ENCODE measurements at regions not wholly inside any gene's neighbourhood (a gene's known extent, or its start where the extent isn't known, plus 50 kb on each side); places are given as distances from the start of the nearest gene placed in this dataset.

GRCh38 chr5:118520771-118521415, 467.5 kb downstream of the DTWD2 start:
- TF ChIP-seq CTCF (optimal IDR thresholded peaks at IDR 0.05 in 1 of 3, IDR thresholded peaks at IDR 0.05 in 1 of 3, conservative IDR thresholded peaks at IDR 0.05 in 1 of 3; ENCODE audit: extremely low read depth in 1 of 3, insufficient read depth in 2 of 3, low read length in 3 of 3) (no peak), EZH2 (IDR thresholded peaks at IDR 0.05; ENCODE audit: low read length) (no peak)
- Histone ChIP-seq H3K27me3 (ENCODE audit: control insufficient read depth, extremely low read depth, insufficient read depth, low read length) (no peaks in the 10 kb centered on the region), H4K20me1 (ENCODE audit: control insufficient read depth, extremely low read depth, insufficient read depth, low read length) (no peaks in the 10 kb centered on the region), H3K9ac (ENCODE audit: control insufficient read depth, extremely low read depth, insufficient read depth, low read length) (no peak overlapping the region), H3K9me3 (ENCODE audit: control insufficient read depth, low read depth, low read length) (no peaks in the 10 kb centered on the region), H3K9me1 (ENCODE audit: control insufficient read depth, extremely low read depth, insufficient read depth, low read length) (no peaks in the 10 kb centered on the region), H3K27ac (ENCODE audit: control insufficient read depth, insufficient read depth, low read length) (no peak overlapping the region), H2AFZ (ENCODE audit: control insufficient read depth, low read length) (no peak overlapping the region), H3K4me3 (ENCODE audit: control insufficient read depth in 2 of 3, extremely low read depth in 1 of 3, insufficient read depth in 2 of 3, low read depth in 1 of 3, low read length in 3 of 3) (no peak overlapping the region), H3K36me3 (ENCODE audit: control insufficient read depth in 2 of 2, extremely low read depth in 1 of 2, insufficient read depth in 2 of 2, low read length in 2 of 2) (no peaks in the 10 kb centered on the region), H3K4me2 (ENCODE audit: control insufficient read depth, extremely low read depth, insufficient read depth, low read depth, low read length) (no peak overlapping the region), H3K79me2 (ENCODE audit: control insufficient read depth, insufficient read depth, low read length) (no peaks in the 10 kb centered on the region), H3K4me1 (ENCODE audit: control insufficient read depth, extremely low read depth, insufficient read depth, low read length) (no peaks in the 10 kb centered on the region)
- DNase-seq (ENCODE audit: low read depth, low spot score) (no peak), FAIRE-seq (no peak)
- dilution Hi-C loops (cut with MboI; ENCODE audit: extremely low pct_ligation_motif_present, low sequenced_read_pairs) = no loop called here

DNA sequence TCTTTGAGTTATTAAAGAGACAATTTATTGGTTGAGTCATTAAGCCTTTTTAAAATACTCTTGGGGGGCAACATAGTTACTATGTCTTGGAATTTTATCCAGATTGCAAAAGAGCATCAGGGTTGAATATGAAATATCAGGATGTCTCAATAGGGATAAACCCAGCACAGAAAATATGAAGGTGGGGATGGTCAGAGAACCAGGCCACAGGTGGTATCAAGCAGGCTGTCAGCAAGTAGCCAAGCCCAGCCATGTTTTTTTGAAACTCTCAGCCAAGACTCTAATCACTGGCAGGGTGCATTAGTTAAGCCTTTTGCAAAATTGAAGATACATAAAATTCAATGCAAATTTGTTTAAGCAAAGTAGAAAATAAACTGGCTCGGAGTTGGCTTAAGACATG, 468.9 kb downstream of the DTWD2 start:
- FAIRE-seq (no peak), DNase-seq (ENCODE audit: low read depth, low spot score) (no peak)
- Histone ChIP-seq H3K4me3 (ENCODE audit: control insufficient read depth in 2 of 3, extremely low read depth in 1 of 3, insufficient read depth in 2 of 3, low read depth in 1 of 3, low read length in 3 of 3) (no peak overlapping the region), H3K36me3 (ENCODE audit: control insufficient read depth in 2 of 2, extremely low read depth in 1 of 2, insufficient read depth in 2 of 2, low read length in 2 of 2) (no peaks in the 10 kb centered on the region), H3K4me1 (ENCODE audit: control insufficient read depth, extremely low read depth, insufficient read depth, low read length) (no peaks in the 10 kb centered on the region), H2AFZ (ENCODE audit: control insufficient read depth, low read length) (no peak overlapping the region), H4K20me1 (ENCODE audit: control insufficient read depth, extremely low read depth, insufficient read depth, low read length) (no peaks in the 10 kb centered on the region), H3K9me1 (ENCODE audit: control insufficient read depth, extremely low read depth, insufficient read depth, low read length) (no peaks in the 10 kb centered on the region), H3K79me2 (ENCODE audit: control insufficient read depth, insufficient read depth, low read length) (no peaks in the 10 kb centered on the region), H3K27ac (ENCODE audit: control insufficient read depth, insufficient read depth, low read length) (no peak overlapping the region), H3K9me3 (ENCODE audit: control insufficient read depth, low read depth, low read length) (no peaks in the 10 kb centered on the region), H3K4me2 (ENCODE audit: control insufficient read depth, extremely low read depth, insufficient read depth, low read depth, low read length) (no peak overlapping the region), H3K9ac (ENCODE audit: control insufficient read depth, extremely low read depth, insufficient read depth, low read length) (no peak overlapping the region), H3K27me3 (ENCODE audit: control insufficient read depth, extremely low read depth, insufficient read depth, low read length) (no peaks in the 10 kb centered on the region)
- TF ChIP-seq EZH2 (IDR thresholded peaks at IDR 0.05; ENCODE audit: low read length) (no peak), CTCF (optimal IDR thresholded peaks at IDR 0.05 in 1 of 3, IDR thresholded peaks at IDR 0.05 in 1 of 3, conservative IDR thresholded peaks at IDR 0.05 in 1 of 3; ENCODE audit: extremely low read depth in 1 of 3, insufficient read depth in 2 of 3, low read length in 3 of 3) (no peak)
- dilution Hi-C loops (cut with MboI; ENCODE audit: extremely low pct_ligation_motif_present, low sequenced_read_pairs) = no loop called here

Data from keratinocyte (primary cell).